GM12875 (cell line): ENCODE measurements at regions not wholly inside any gene's neighbourhood (a gene's known extent, or its start where the extent isn't known, plus 50 kb on each side); places are given as distances from the start of the nearest gene placed in this dataset.

Experiments used
- H3K4me3 ChIP-seq: one replicate; pipeline ENCODE4 v1.5.1; 2011; ENCODE audit warnings: low read depth, low read length, control low read depth
- TF ChIP-seq, protein P1 (sequence below): IDR thresholded peaks from 2 replicates; pipeline ENCODE4 v1.5.1; 2011; ENCODE audit warnings: low read depth, mild to moderate bottlenecking, control low read depth, inconsistent platforms, low read length, moderate library complexity, borderline replicate concordance; ENCODE audit not compliant: insufficient read depth

DNA sequence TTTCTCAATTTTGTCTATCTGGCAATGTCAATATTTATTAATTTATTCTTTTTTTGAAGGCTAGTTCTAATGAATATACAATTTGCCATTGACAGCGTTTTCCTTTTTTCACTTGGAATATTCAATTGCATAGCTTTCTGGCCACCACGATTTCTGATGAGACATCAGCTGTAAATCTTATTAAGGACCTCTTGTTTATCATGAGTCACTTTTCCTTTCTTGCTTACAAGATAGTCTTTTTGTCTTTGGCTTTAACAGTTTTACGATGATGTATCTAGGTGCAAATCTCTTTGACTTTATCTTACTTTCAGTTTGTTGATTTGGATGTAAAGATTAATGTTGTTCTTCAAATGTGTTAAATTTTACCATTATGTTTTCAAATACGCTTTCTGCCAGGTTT is 991.6 kb upstream of the SLC10A2 start:
- H3K4me3 ChIP-seq = no peak overlapping the region
- TF ChIP-seq, protein P1, sequence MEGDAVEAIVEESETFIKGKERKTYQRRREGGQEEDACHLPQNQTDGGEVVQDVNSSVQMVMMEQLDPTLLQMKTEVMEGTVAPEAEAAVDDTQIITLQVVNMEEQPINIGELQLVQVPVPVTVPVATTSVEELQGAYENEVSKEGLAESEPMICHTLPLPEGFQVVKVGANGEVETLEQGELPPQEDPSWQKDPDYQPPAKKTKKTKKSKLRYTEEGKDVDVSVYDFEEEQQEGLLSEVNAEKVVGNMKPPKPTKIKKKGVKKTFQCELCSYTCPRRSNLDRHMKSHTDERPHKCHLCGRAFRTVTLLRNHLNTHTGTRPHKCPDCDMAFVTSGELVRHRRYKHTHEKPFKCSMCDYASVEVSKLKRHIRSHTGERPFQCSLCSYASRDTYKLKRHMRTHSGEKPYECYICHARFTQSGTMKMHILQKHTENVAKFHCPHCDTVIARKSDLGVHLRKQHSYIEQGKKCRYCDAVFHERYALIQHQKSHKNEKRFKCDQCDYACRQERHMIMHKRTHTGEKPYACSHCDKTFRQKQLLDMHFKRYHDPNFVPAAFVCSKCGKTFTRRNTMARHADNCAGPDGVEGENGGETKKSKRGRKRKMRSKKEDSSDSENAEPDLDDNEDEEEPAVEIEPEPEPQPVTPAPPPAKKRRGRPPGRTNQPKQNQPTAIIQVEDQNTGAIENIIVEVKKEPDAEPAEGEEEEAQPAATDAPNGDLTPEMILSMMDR = no peak

DNA sequence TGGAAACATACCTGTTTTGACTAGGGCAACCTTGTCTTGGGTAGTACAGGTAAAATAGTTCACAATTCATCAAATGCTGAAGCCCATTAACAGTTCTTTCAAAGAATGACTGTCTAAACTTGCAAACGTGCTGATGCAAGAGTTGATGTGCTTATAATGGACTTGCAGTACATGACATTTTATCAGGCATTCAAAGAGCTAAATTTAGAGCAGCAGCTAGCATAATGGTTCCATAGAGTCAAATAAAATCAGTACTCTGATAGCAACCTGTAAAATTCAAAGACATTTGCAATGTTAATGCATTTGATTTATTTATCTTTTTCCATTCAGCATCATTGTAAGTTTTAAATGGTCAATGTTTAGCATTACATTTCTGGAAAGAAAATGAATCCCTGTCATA is 979.7 kb upstream of the SLC10A2 start:
- H3K4me3 ChIP-seq = no peak overlapping the region
- TF ChIP-seq, protein P1 = no peak

- TF ChIP-seq, protein P1 = no peak
Observed at GRCh38 chr13:104043184-104043583, 977.0 kb upstream of the SLC10A2 start.

GRCh38 chr13:104034891-104035290 is 968.7 kb upstream of the SLC10A2 start:
- TF ChIP-seq, protein P1 = no peak

More at GRCh38 chr13:104043184-104043583, 977.0 kb upstream of the SLC10A2 start:
- H3K4me3 ChIP-seq = no peak overlapping the region

GRCh38 chr13:104025303-104025702 is 959.1 kb upstream of the SLC10A2 start:
- TF ChIP-seq, protein P1 = no peak
- no peak overlapping the region for H3K4me3 ChIP-seq

More at GRCh38 chr13:104034891-104035290, 968.7 kb upstream of the SLC10A2 start:
- no peak overlapping the region for H3K4me3 ChIP-seq

DNA sequence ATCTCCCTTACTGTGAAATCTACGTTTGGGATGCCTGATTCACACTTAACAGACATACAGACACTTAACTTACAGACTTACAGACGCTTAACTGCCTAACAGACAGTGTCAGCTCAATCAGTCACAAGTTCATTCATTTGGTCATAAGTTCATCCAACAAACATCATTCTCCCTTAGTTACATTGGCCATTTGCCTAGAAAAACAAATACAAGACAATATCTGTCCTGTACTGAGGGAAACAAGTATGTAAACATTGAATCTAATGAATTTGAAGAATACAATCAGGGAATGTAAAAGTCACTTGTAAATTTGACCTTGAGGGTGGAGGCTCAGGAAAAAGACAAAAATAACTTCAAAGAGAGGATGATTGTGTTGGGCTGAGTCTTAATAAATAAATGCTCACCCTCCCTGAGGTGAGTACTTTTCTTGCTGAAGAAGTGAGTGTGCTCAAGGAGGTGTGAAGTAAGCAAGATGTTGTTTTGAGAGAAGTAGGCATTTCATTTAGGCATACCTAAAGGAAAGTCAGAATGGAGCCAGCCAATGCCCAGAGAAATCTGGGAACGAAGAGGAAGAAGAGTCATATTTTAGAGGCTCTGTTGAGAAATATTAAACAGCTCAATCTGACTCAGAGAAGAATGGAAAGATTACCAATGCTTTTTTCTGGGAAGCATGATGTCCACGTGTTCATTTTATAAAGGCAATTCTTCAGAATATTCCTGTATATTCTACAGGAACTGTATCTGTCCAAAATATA is 958.4 kb upstream of the SLC10A2 start:
- no peak overlapping the region for H3K4me3 ChIP-seq
- TF ChIP-seq, protein P1 = no peak

DNA sequence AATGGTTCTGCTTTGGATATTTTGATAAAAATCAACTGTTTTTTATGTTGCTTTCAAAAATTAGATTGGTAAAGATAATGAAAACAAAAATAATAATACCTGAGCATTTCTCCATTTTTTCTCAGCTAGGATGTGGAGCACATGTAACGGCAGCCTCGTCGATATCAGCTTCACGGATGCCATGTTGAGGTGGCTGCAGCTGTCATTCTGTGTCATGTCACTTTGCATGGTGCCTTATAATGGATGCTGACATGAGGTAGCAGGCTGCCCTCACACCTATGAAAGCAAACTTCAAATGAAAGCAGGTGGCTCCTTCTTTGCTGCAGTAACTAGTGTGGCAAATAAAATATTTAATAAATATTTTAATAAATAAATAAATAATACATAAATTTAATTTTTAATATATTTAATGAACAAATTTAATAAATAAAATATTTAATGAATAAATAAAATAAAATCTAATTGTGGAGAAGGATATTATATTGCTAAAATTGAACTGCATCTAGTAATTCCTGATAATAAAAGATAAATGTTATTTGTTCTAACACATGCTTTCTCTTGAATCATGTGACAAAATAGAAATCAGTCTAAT is 955.7 kb upstream of the SLC10A2 start:
- TF ChIP-seq, protein P1 = no peak
- no peak overlapping the region for H3K4me3 ChIP-seq
